HCT116 (cell line): ENCODE measurements at regions not wholly inside any gene's neighbourhood (a gene's known extent, or its start where the extent isn't known, plus 50 kb on each side); places are given as distances from the start of the nearest gene placed in this dataset.

Experiments used
- ATAC-seq: fragments of 200-7000 bp; cut with Tn5 transposase; 2 replicates; pipeline ENCODE4 v1.9.1; 2020; ENCODE audit warnings: mild to moderate bottlenecking, moderate library complexity
- BruUV-seq: library from RNA; stranded (reverse); fragments of 400-500 nt; replicated peaks from 2 replicates; lab custom pipeline; 2021; lab: Mats Ljungman, UMichigan
- CTCF ChIA-PET: fragments of 300-600 bp; sonication (Branson Sonifier 250); formaldehyde crosslinking; loops from one replicate; lab custom pipeline; 2021; ENCODE audit warnings: antibody characterized with exemption; lab: Charles Lee
- POLR2A ChIA-PET: fragments of 300-600, 350-600 bp; sonication (Branson Sonifier 250); formaldehyde crosslinking; loops from one replicate; lab custom pipeline; 2021; ENCODE audit warnings: antibody characterized with exemption; lab: Charles Lee
- RAD21 ChIA-PET, 2 experiments: fragments of 300-600 bp; sonication (Branson Sonifier 250); formaldehyde crosslinking; loops; one replicate each; lab custom pipeline; 2023; ENCODE audit warnings: low total read pairs in 2 of 2; ENCODE audit not compliant: uncharacterized antibody in 2 of 2, unreplicated experiment in 2 of 2, low non-redundant PET in 1 of 2; lab: Charles Lee
- DNase-seq: peaks from one replicate; pipeline ENCODE4 v3.0.0-alpha.2; 2010; ENCODE audit warnings: low read depth, low spot score
- H2AFZ ChIP-seq: fragments of 200-600 bp; shearing (Covaris generic), sonication (generic); 2 replicates; pipeline ENCODE4 v1.6.1; 2017; ENCODE audit warnings: low read depth, mixed run types, mixed read lengths, antibody characterized with exemption, low read length; ENCODE audit not compliant: poor library complexity, severe bottlenecking
- H3K27ac ChIP-seq: 2 replicates; pipeline ENCODE4 v1.5.1; 2012; ENCODE audit warnings: low read depth, low read length
- H3K27me3 ChIP-seq: fragments of 200-600 bp; sonication (generic); 2 replicates; pipeline ENCODE4 v1.6.1; 2016; ENCODE audit warnings: mixed run types, low read length, mixed read lengths; ENCODE audit not compliant: insufficient read depth
- H3K36me3 ChIP-seq, 2 experiments: fragments of 200-500 bp in 1 of 2; fragments of 200-600 bp in 1 of 2; sonication (Bioruptor generic) in 1 of 2; sonication (generic) in 1 of 2; 2 replicates each; pipeline versions ENCODE4 v1.5.1 to v1.6.1; 2014 to 2016; ENCODE audit warnings: low read length in 2 of 2, inconsistent platforms in 1 of 2, mixed read lengths in 1 of 2, mixed run types in 1 of 2; ENCODE audit not compliant: insufficient read depth in 2 of 2, control insufficient read depth in 1 of 2
- H3K4me1 ChIP-seq, 2 experiments: fragments of 200-600 bp in 1 of 2; sonication (generic) in 1 of 2; 2 replicates each; pipeline versions ENCODE4 v1.5.1 to v1.6.1; 2012 to 2017; ENCODE audit warnings: low read length in 2 of 2, inconsistent platforms in 1 of 2, mild to moderate bottlenecking in 1 of 2, mixed read lengths in 1 of 2, mixed run types in 1 of 2, moderate library complexity in 1 of 2; ENCODE audit not compliant: insufficient read depth in 2 of 2, control insufficient read depth in 1 of 2
- H3K4me2 ChIP-seq: fragments of 200-600 bp; sonication (generic); 2 replicates; pipeline ENCODE4 v1.6.1; 2017; ENCODE audit warnings: mixed run types, low read length, mixed read lengths
- H3K4me3 ChIP-seq, 2 experiments: fragments of 200-600 bp in 1 of 2; sonication (generic) in 1 of 2; replicated peaks in 1 of 2; 2 replicates each; pipeline ENCODE4 v1.5.1; 2011 to 2016; ENCODE audit warnings: low read length in 2 of 2, control low read depth in 1 of 2, low read depth in 1 of 2, mild to moderate bottlenecking in 1 of 2, mixed read lengths in 1 of 2, mixed run types in 1 of 2
- H3K79me2 ChIP-seq: fragments of 200-600 bp; sonication (generic); 2 replicates; pipeline ENCODE4 v1.6.1; 2017; ENCODE audit warnings: mild to moderate bottlenecking, mixed run types, low read length, moderate library complexity, mixed read lengths; ENCODE audit not compliant: insufficient read depth
- H3K9ac ChIP-seq: fragments of 200-600 bp; sonication (generic); 2 replicates; pipeline ENCODE4 v1.6.1; 2016; ENCODE audit warnings: low read length, mixed read lengths
- H3K9me2 ChIP-seq: fragments of 200-600 bp; sonication (generic), shearing (Covaris generic); 2 replicates; pipeline ENCODE4 v1.6.1; 2017; ENCODE audit warnings: mixed run types, mild to moderate bottlenecking, moderate library complexity; ENCODE audit not compliant: insufficient read depth
- H3K9me3 ChIP-seq, 2 experiments: fragments of 200-500 bp in 1 of 2; fragments of 200-600 bp in 1 of 2; sonication (Bioruptor generic) in 1 of 2; sonication (generic) in 1 of 2; 2 replicates each; pipeline ENCODE4 v1.6.1; 2014 to 2017; ENCODE audit warnings: low read length in 2 of 2, mixed read lengths in 2 of 2, inconsistent platforms in 1 of 2, low read depth in 1 of 2, mild to moderate bottlenecking in 1 of 2, mixed run types in 1 of 2, moderate library complexity in 1 of 2; ENCODE audit not compliant: control insufficient read depth in 1 of 2, insufficient read depth in 1 of 2
- H4K20me1 ChIP-seq: fragments of 200-600 bp; sonication (generic), shearing (Covaris generic); 2 replicates; pipeline ENCODE4 v1.6.1; 2017; ENCODE audit warnings: mixed run types, mild to moderate bottlenecking, moderate library complexity; ENCODE audit not compliant: insufficient read depth
- CEBPB ChIP-seq: IDR thresholded peaks from 2 replicates; pipeline ENCODE4 v1.6.1; 2012; ENCODE audit warnings: low read depth
- CTCF ChIP-seq, 3 experiments: fragments of 200-600 bp in 1 of 3; sonication (generic) in 1 of 3; IDR thresholded peaks in 2 of 3; conservative IDR thresholded peaks in 1 of 3; 2 replicates each; pipeline ENCODE4 v1.5.1; 2012 to 2017; ENCODE audit warnings: low read depth in 2 of 3, low read length in 2 of 3, antibody characterized with exemption in 1 of 3, borderline replicate concordance in 1 of 3, control low read depth in 1 of 3, mild to moderate bottlenecking in 1 of 3, mixed read lengths in 1 of 3, mixed run types in 1 of 3, moderate library complexity in 1 of 3; ENCODE audit not compliant: insufficient read depth in 1 of 3
- ELF1 ChIP-seq: IDR thresholded peaks from 2 replicates; pipeline ENCODE4 v1.6.1; 2012; ENCODE audit warnings: low read depth, borderline replicate concordance
- EZH2 ChIP-seq: fragments of 200-600 bp; sonication (generic); IDR thresholded peaks from 2 replicates; pipeline ENCODE4 v1.6.1; 2017; ENCODE audit warnings: antibody characterized with exemption, mixed run types
- EZH2phosphoT487 ChIP-seq: fragments of 200-600 bp; IDR thresholded peaks from 2 replicates; pipeline ENCODE4 v1.6.1; 2018; ENCODE audit warnings: antibody characterized with exemption, borderline replicate concordance
- POLR2A ChIP-seq: IDR thresholded peaks from 2 replicates; pipeline ENCODE4 v1.7.0; 2011; ENCODE audit warnings: borderline replicate concordance; ENCODE audit not compliant: insufficient read depth, insufficient read length; ENCODE audit errors: extremely low read depth
- POLR2AphosphoS5 ChIP-seq: IDR thresholded peaks from 2 replicates; pipeline ENCODE4 v1.6.1; 2011; ENCODE audit warnings: mild to moderate bottlenecking, low read depth, low read length, moderate library complexity
- RAD21 ChIP-seq: IDR thresholded peaks from 2 replicates; pipeline ENCODE4 v1.6.1; 2012; ENCODE audit warnings: low read depth, mild to moderate bottlenecking
- REST ChIP-seq: IDR thresholded peaks from 2 replicates; pipeline ENCODE4 v1.6.1; 2012; ENCODE audit warnings: low read depth
- SRF ChIP-seq: IDR thresholded peaks from 2 replicates; pipeline ENCODE4 v1.6.1; 2012; ENCODE audit warnings: low read depth
- TCF7L2 ChIP-seq: IDR thresholded peaks from 2 replicates; pipeline ENCODE4 v1.7.0; 2011; ENCODE audit warnings: borderline replicate concordance, inconsistent platforms; ENCODE audit not compliant: insufficient read depth, insufficient read length; ENCODE audit errors: extremely low read depth
- YY1 ChIP-seq: IDR thresholded peaks from 2 replicates; pipeline ENCODE4 v1.6.1; 2011; ENCODE audit warnings: low read length, low read depth, moderate library complexity, mild to moderate bottlenecking; ENCODE audit not compliant: insufficient replicate concordance; ENCODE audit errors: extremely low read depth
- ZFX ChIP-seq: fragments of 450-650 bp; IDR thresholded peaks from 2 replicates; pipeline ENCODE4 v1.6.1; 2017
- ZNF274 ChIP-seq: fragments of 200-500 bp; sonication (Bioruptor generic); IDR thresholded peaks from 2 replicates; pipeline ENCODE4 v1.6.1; 2014; ENCODE audit warnings: mild to moderate bottlenecking, low read depth, low read length, inconsistent platforms
- intact Hi-C: fragments of 100-400 bp; cut with micrococcal nuclease; formaldehyde crosslinking; loops from 2 replicates; pipeline ENCODE4 v1.10.0; 2022
- TF ChIP-seq, protein P1 (sequence below): IDR thresholded peaks from 2 replicates; pipeline ENCODE4 v1.6.1; 2012

- Histone ChIP-seq H3K36me3 (no peaks in the 10 kb centered on the region), H3K27me3 (peaks cover 31% of the 10 kb centered on the region; the same call in 1 of the 2 replicates), H3K4me3 (no peak overlapping the region), H3K79me2 (no peaks in the 10 kb centered on the region), H3K9ac (no peak overlapping the region), H4K20me1 (no peaks in the 10 kb centered on the region), H3K27ac (no peak overlapping the region), H2AFZ (no peak overlapping the region), H3K9me3 (no peaks in the 10 kb centered on the region), H3K4me2 (no peak overlapping the region), H3K9me2 (no peaks in the 10 kb centered on the region), H3K4me1 (no peaks in the 10 kb centered on the region)
- BruUV-seq: no TSS peak
- intact Hi-C loops: no loop called here
- ChIA-PET CTCF (no interaction called here), RAD21 (no interaction called here), POLR2A (no interaction called here)
- no peak for DNase-seq
- TF ChIP-seq POLR2A (no peak), ZFX (no peak), EZH2 (no peak), POLR2AphosphoS5 (no peak), ELF1 (no peak)
- no peak for ATAC-seq
Observed at GRCh38 chr2:217612920-217613319, 389.9 kb downstream of the TNS1 start.

- ChIA-PET CTCF (no interaction called here), POLR2A (no interaction called here), RAD21 (no interaction called here)
- Histone ChIP-seq H3K9me2 (no peaks in the 10 kb centered on the region), H3K4me3 (no peak overlapping the region), H3K36me3 (no peaks in the 10 kb centered on the region), H3K27ac (no peak overlapping the region), H3K79me2 (no peaks in the 10 kb centered on the region), H2AFZ (no peak overlapping the region), H3K4me2 (no peak overlapping the region), H3K9ac (no peak overlapping the region), H3K9me3 (no peaks in the 10 kb centered on the region), H3K27me3 (peaks cover 35% of the 10 kb centered on the region; the same call in 1 of the 2 replicates), H3K4me1 (no peaks in the 10 kb centered on the region), H4K20me1 (no peaks in the 10 kb centered on the region)
- no TSS peak for BruUV-seq
- ATAC-seq (no peak), DNase-seq (no peak)
- no peak for TF ChIP-seq ZNF274
- TF ChIP-seq POLR2AphosphoS5: no peak
- TF ChIP-seq EZH2: no peak
- no peak for TF ChIP-seq YY1
- TF ChIP-seq SRF: no peak
- TF ChIP-seq CTCF (IDR thresholded peaks at IDR 0.05 in 2 of 3, conservative IDR thresholded peaks at IDR 0.05 in 1 of 3; ENCODE audit: borderline replicate concordance in 1 of 3, insufficient read depth in 1 of 3, low read depth in 2 of 3, low read length in 2 of 3): no peak
- no peak for TF ChIP-seq EZH2phosphoT487
- TF ChIP-seq REST: no peak
- TF ChIP-seq ELF1: no peak
- TF ChIP-seq, protein P1, sequence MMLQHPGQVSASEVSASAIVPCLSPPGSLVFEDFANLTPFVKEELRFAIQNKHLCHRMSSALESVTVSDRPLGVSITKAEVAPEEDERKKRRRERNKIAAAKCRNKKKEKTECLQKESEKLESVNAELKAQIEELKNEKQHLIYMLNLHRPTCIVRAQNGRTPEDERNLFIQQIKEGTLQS: no peak
- no peak for TF ChIP-seq CEBPB
- TF ChIP-seq TCF7L2: no peak
- no peak for TF ChIP-seq RAD21
- intact Hi-C loops: no loop called here
Observed at GRCh38 chr2:217612211-217612610, 390.6 kb downstream of the TNS1 start.
